ENCODE measurements at regions not wholly inside any gene's neighbourhood (a gene's known extent, or its start where the extent isn't known, plus 50 kb on each side); places are given as distances from the start of the nearest gene placed in this dataset.

GRCh38 chr15:93209690-93210445 lies 120.9 kb upstream of the RGMA start:
- TF ChIP-seq USF1 (IDR thresholded peaks at IDR 0.05; ENCODE audit: borderline replicate concordance, low read depth) (no peak), CTCF (IDR thresholded peaks at IDR 0.05) (no peak), EP300 (IDR thresholded peaks at IDR 0.05; ENCODE audit: borderline replicate concordance in 1 of 2, low read depth in 1 of 2, low read length in 1 of 2) (no peak)

All from SK-N-SH (cell line).